ENCODE measurements at regions not wholly inside any gene's neighbourhood (a gene's known extent, or its start where the extent isn't known, plus 50 kb on each side); places are given as distances from the start of the nearest gene placed in this dataset.
"Not testable (repeated sequence)": the region's sequence is repeated elsewhere in the genome, so short reads cannot be mapped to it uniquely, and the experiment has no call there.

- H3K4me3 ChIP-seq = no peak overlapping the region
- no peak overlapping the region for H3K9ac ChIP-seq (ENCODE audit: insufficient read length)
- H3K9me3 ChIP-seq (ENCODE audit: low read depth, low read length) = no peaks in the 10 kb centered on the region
- TF ChIP-seq POLR2AphosphoS5 (IDR thresholded peaks at IDR 0.05; ENCODE audit: borderline replicate concordance, low read depth, low read length) = no peak
- no peak for TF ChIP-seq FOXP2 (optimal IDR thresholded peaks at IDR 0.05; ENCODE audit: control extremely low read depth, extremely low read length, insufficient read depth)
- no peak for TF ChIP-seq EZH2 (IDR thresholded peaks at IDR 0.05)
- H3K36me3 ChIP-seq (ENCODE audit: insufficient read depth, low read length) = no peaks in the 10 kb centered on the region
- no peak overlapping the region for H3K27ac ChIP-seq
- no peak for DNase-seq (ENCODE audit: low read depth, low spot score)
Observed at GRCh38 chrX:96453139-96453538, 231.5 kb upstream of the DIAPH2 start.

- Histone ChIP-seq H3K27ac (no peak overlapping the region), H3K9me3 (ENCODE audit: low read depth, low read length) (no peaks in the 10 kb centered on the region), H3K4me3 (no peak overlapping the region), H3K9ac (ENCODE audit: insufficient read length) (no peak overlapping the region), H3K36me3 (ENCODE audit: insufficient read depth, low read length) (no peaks in the 10 kb centered on the region)
- no peak for DNase-seq (ENCODE audit: low read depth, low spot score)
- TF ChIP-seq EZH2 (IDR thresholded peaks at IDR 0.05) (no peak), POLR2AphosphoS5 (IDR thresholded peaks at IDR 0.05; ENCODE audit: borderline replicate concordance, low read depth, low read length) (no peak), FOXP2 (optimal IDR thresholded peaks at IDR 0.05; ENCODE audit: control extremely low read depth, extremely low read length, insufficient read depth) (no peak)
Observed at GRCh38 chrX:96455078-96455477, 229.6 kb upstream of the DIAPH2 start.

DNA sequence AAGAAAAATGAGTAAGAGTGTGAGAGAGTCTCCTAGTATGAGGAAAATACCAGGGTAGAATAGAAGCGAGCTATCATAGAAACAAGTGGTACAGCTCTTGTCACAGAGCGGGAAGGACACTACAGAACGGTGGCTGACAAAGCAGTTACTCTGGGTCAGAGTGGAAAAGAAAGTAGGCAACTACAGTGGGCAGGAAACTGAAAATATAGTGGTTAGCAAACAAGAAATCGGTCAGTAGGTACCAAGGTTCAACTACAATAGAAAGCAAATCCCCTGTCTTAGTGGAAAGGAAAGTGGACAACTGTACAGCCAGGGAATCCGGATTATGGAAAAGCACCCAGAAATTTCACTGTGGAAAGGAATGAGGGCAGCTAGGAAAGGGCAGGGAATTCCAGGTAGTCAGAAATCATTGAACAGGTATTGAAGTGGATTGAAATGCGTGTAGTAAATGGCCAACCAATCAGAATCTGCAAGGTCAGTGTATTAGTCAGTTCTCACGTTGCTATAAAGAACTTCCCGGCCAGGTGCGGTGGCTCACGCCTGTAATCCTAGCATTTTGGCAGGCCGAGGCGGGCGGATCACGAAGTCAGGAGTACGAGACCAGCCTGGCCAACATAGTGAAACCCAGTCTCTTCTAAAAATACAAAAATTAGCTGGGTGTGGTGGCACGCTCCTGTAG is 219.6 kb upstream of the DIAPH2 start:
- TF ChIP-seq POLR2AphosphoS5 (IDR thresholded peaks at IDR 0.05; ENCODE audit: borderline replicate concordance, low read depth, low read length) = no peak
- no peak for TF ChIP-seq FOXP2 (optimal IDR thresholded peaks at IDR 0.05; ENCODE audit: control extremely low read depth, extremely low read length, insufficient read depth)
- no peak for TF ChIP-seq EZH2 (IDR thresholded peaks at IDR 0.05)
- H3K9ac ChIP-seq (ENCODE audit: insufficient read length) = no peak overlapping the region
- no peaks in the 10 kb centered on the region for H3K9me3 ChIP-seq (ENCODE audit: low read depth, low read length)
- no peak overlapping the region for H3K4me3 ChIP-seq
- no peak for DNase-seq (ENCODE audit: low read depth, low spot score)
- H3K27ac ChIP-seq = no peak overlapping the region
- H3K36me3 ChIP-seq (ENCODE audit: insufficient read depth, low read length) = no peaks in the 10 kb centered on the region

- Histone ChIP-seq H3K9me3 (ENCODE audit: low read depth, low read length) (no peaks in the 10 kb centered on the region), H3K4me3 (no peak overlapping the region), H3K36me3 (ENCODE audit: insufficient read depth, low read length) (no peaks in the 10 kb centered on the region), H3K27ac (no peak overlapping the region), H3K9ac (ENCODE audit: insufficient read length) (no peak overlapping the region)
- TF ChIP-seq EZH2 (IDR thresholded peaks at IDR 0.05) = no peak
- no peak for DNase-seq (ENCODE audit: low read depth, low spot score)
Observed at GRCh38 chrX:96474029-96474740, 210.5 kb upstream of the DIAPH2 start.

DNA sequence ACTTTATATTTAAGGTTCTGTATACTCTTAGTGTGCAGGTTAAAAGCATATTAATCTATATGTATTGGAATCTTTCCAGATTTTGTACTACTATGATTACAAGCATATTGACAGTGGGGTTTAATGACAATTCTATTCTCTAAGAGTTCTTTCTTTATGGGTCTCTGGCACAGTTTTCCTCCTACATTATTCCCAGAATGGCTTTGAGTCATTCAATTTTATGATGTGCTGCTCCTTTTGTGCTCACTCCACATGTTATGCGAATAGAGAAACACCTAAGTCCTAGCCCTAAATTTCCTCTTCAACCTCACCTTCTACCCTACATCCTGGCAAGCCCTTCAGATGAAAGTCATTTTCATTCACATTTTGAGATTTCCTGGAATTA is 209.9 kb upstream of the DIAPH2 start:
- no peak overlapping the region for H3K27ac ChIP-seq
- DNase-seq (ENCODE audit: low read depth, low spot score) = no peak
- H3K9me3 ChIP-seq (ENCODE audit: low read depth, low read length) = no peaks in the 10 kb centered on the region
- no peak overlapping the region for H3K4me3 ChIP-seq
- H3K9ac ChIP-seq (ENCODE audit: insufficient read length) = no peak overlapping the region
- TF ChIP-seq EZH2 (IDR thresholded peaks at IDR 0.05) (no peak), FOXP2 (optimal IDR thresholded peaks at IDR 0.05; ENCODE audit: control extremely low read depth, extremely low read length, insufficient read depth) (no peak), POLR2AphosphoS5 (IDR thresholded peaks at IDR 0.05; ENCODE audit: borderline replicate concordance, low read depth, low read length) (no peak)
- H3K36me3 ChIP-seq (ENCODE audit: insufficient read depth, low read length) = no peaks in the 10 kb centered on the region

DNA sequence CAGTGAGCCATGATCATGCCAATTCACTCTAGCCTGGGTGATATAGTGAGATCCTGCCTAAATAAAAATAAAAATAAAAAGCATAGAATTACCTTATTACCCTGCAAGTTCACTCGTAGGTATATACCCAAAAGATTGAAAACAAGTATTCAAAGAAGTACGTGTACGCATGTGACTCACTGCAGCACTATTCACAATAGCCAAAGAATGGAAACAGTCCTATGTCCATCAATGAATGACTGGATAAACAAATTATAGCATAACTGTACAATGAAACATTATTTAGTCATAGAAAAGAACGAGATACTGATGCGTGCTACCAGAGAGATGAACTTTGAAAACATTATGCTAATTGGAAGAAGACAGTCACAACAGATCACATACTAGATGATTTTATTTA is 204.6 kb upstream of the DIAPH2 start:
- no peak overlapping the region for H3K4me3 ChIP-seq
- no peaks in the 10 kb centered on the region for H3K9me3 ChIP-seq (ENCODE audit: low read depth, low read length)
- no peak for DNase-seq (ENCODE audit: low read depth, low spot score)
- H3K27ac ChIP-seq = no peak overlapping the region
- H3K36me3 ChIP-seq (ENCODE audit: insufficient read depth, low read length) = no peaks in the 10 kb centered on the region
- TF ChIP-seq POLR2AphosphoS5 (IDR thresholded peaks at IDR 0.05; ENCODE audit: borderline replicate concordance, low read depth, low read length) (no peak), FOXP2 (optimal IDR thresholded peaks at IDR 0.05; ENCODE audit: control extremely low read depth, extremely low read length, insufficient read depth) (no peak), EZH2 (IDR thresholded peaks at IDR 0.05) (no peak)
- no peak overlapping the region for H3K9ac ChIP-seq (ENCODE audit: insufficient read length)

- H3K4me3 ChIP-seq = no peak overlapping the region
- H3K9me3 ChIP-seq (ENCODE audit: low read depth, low read length) = no peaks in the 10 kb centered on the region
- no peak overlapping the region for H3K9ac ChIP-seq (ENCODE audit: insufficient read length)
- DNase-seq (ENCODE audit: low read depth, low spot score) = no peak
- TF ChIP-seq POLR2AphosphoS5 (IDR thresholded peaks at IDR 0.05; ENCODE audit: borderline replicate concordance, low read depth, low read length) = no peak
- TF ChIP-seq FOXP2 (optimal IDR thresholded peaks at IDR 0.05; ENCODE audit: control extremely low read depth, extremely low read length, insufficient read depth) = no peak
- TF ChIP-seq EZH2 (IDR thresholded peaks at IDR 0.05) = no peak
- H3K27ac ChIP-seq = no peak overlapping the region
- H3K36me3 ChIP-seq (ENCODE audit: insufficient read depth, low read length) = no peaks in the 10 kb centered on the region
Observed at GRCh38 chrX:96481831-96482230, 202.8 kb upstream of the DIAPH2 start.

DNA sequence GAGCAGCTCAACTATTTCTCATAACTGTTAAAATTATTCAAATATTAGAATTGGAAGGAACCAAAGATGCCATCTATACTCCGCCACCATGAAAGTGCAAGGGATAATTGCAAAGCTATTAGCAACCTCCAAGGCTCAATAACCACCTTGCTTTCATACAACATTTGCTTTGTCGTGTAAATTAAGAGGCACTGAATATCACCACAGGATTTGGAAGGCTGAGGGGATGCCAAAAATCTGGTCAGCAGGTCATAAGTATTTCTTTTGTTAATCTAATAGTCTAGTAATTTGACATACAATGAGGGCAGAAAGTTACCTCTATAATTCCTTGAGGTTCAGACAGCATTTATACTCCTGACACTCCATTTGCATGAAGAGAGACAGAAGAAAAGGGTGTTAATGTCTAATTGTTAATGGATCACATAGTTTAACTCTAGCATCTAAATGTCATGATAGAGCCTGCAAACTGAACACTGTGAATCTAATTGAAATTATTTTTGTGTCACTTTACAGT is 200.9 kb upstream of the DIAPH2 start:
- Histone ChIP-seq H3K4me3 (no peak overlapping the region), H3K36me3 (ENCODE audit: insufficient read depth, low read length) (no peaks in the 10 kb centered on the region), H3K9me3 (ENCODE audit: low read depth, low read length) (no peaks in the 10 kb centered on the region), H3K9ac (ENCODE audit: insufficient read length) (no peak overlapping the region), H3K27ac (no peak overlapping the region)
- DNase-seq (ENCODE audit: low read depth, low spot score) = no peak
- TF ChIP-seq EZH2 (IDR thresholded peaks at IDR 0.05) = no peak
- no peak for TF ChIP-seq POLR2AphosphoS5 (IDR thresholded peaks at IDR 0.05; ENCODE audit: borderline replicate concordance, low read depth, low read length)
- no peak for TF ChIP-seq FOXP2 (optimal IDR thresholded peaks at IDR 0.05; ENCODE audit: control extremely low read depth, extremely low read length, insufficient read depth)

- not testable (repeated sequence) for H3K27ac ChIP-seq; DNase-seq (ENCODE audit: low read depth, low spot score); H3K36me3 ChIP-seq (ENCODE audit: insufficient read depth, low read length)
Observed at GRCh38 chrX:96486687-96487086, 198.0 kb upstream of the DIAPH2 start.

More at GRCh38 chrX:96486687-96487086, 198.0 kb upstream of the DIAPH2 start:
- not testable (repeated sequence) for H3K9me3 ChIP-seq (ENCODE audit: low read depth, low read length); H3K4me3 ChIP-seq; H3K9ac ChIP-seq (ENCODE audit: insufficient read length)
